ENCODE measurements at regions not wholly inside any gene's neighbourhood (a gene's known extent, or its start where the extent isn't known, plus 50 kb on each side); places are given as distances from the start of the nearest gene placed in this dataset.

GRCh38 chr1:178595491-178595890 lies 82.6 kb downstream of the TEX35 start:
- TF ChIP-seq POLR2A (IDR thresholded peaks at IDR 0.05) (no peak), POLR2AphosphoS5 (IDR thresholded peaks at IDR 0.05) (no peak), CTCF (IDR thresholded peaks at IDR 0.05) (no peak)

Measured in gastroesophageal sphincter (tissue), 3 donors.